Spleen (tissue), 11 donors: ENCODE measurements at regions not wholly inside any gene's neighbourhood (a gene's known extent, or its start where the extent isn't known, plus 50 kb on each side); places are given as distances from the start of the nearest gene placed in this dataset.

Experiments
- DNase-seq: peaks from one replicate; pipeline ENCODE4 v3.0.0-alpha.2; 2020
- H3K27ac ChIP-seq, 8 donors: fragments of 200-600 bp; sonication (generic) in 7 of 8; 1 replicate in 4 of 8; 2 replicates in 4 of 8; pipeline versions ENCODE4 v1.5.0 to v1.8.0; 2016 to 2021; ENCODE audit warnings: inconsistent platforms in 4 of 8, mild to moderate bottlenecking in 4 of 8, moderate library complexity in 1 of 8
- H3K27me3 ChIP-seq, 7 donors: fragments of 200-600 bp; sonication (generic) in 6 of 7; replicated peaks in 1 of 7; 1 replicate in 4 of 7; 2 replicates in 3 of 7; pipeline versions ENCODE4 v1.5.0 to v1.8.0; 2016 to 2021; ENCODE audit warnings: inconsistent platforms in 3 of 7, mild to moderate bottlenecking in 1 of 7
- H3K36me3 ChIP-seq, 6 donors: fragments of 200-600 bp; sonication (generic) in 5 of 6; 1 replicate in 4 of 6; 2 replicates in 2 of 6; pipeline versions ENCODE4 v1.5.0 to v1.8.0; 2016 to 2021; ENCODE audit warnings: inconsistent platforms in 2 of 6
- H3K4me1 ChIP-seq, 6 donors: fragments of 200-600 bp; sonication (generic) in 5 of 6; 1 replicate in 3 of 6; 2 replicates in 3 of 6; pipeline versions ENCODE4 v1.5.0 to v1.8.0; 2016 to 2021; ENCODE audit warnings: inconsistent platforms in 3 of 6
- H3K4me3 ChIP-seq, 8 donors: fragments of 200-600 bp; sonication (generic) in 7 of 8; 1 replicate in 4 of 8; 2 replicates in 4 of 8; pipeline versions ENCODE4 v1.5.0 to v1.8.0; 2016 to 2021; ENCODE audit warnings: inconsistent platforms in 4 of 8, mild to moderate bottlenecking in 4 of 8, moderate library complexity in 2 of 8
- H3K9me3 ChIP-seq, 8 donors: fragments of 200-600 bp; sonication (generic) in 7 of 8; 1 replicate in 4 of 8; 2 replicates in 4 of 8; pipeline versions ENCODE4 v1.5.0 to v1.8.0; 2016 to 2021; ENCODE audit warnings: inconsistent platforms in 4 of 8
- POLR2A ChIP-seq, 3 donors: fragments of 450-650 bp; IDR thresholded peaks; one replicate each; pipeline ENCODE4 v1.5.1; 2017; ENCODE audit warnings: antibody characterized with exemption in 3 of 3, mild to moderate bottlenecking in 1 of 3
- POLR2AphosphoS5 ChIP-seq, 3 donors: sonication (generic); formaldehyde crosslinking; IDR thresholded peaks; one replicate each; pipeline ENCODE4 v1.5.1; 2017; ENCODE audit warnings: antibody characterized with exemption in 3 of 3
- WGBS, 5 donors: extraction: QIAGEN DNeasy Blood & Tissue Kit in 3 of 5; methylation state at CpG; one replicate each; pipeline versions ENCODE4 v1.1.5 to v1.1.7; 2013 to 2018; 5-methylcytosine and 5-hydroxymethylcytosine counted together
- intact Hi-C: fragments of 100-400 bp; cut with DNase I; formaldehyde crosslinking; loops from one replicate; pipeline ENCODE4 v1.15.0; 2023; ENCODE audit warnings: low total_unique reads
- TF ChIP-seq, protein P1 (sequence below), 11 experiments: fragments of 200-600 bp in 7 of 11; fragments of 450-650 bp in 4 of 11; sonication (generic) in 4 of 11; IDR thresholded peaks in 8 of 11; conservative IDR thresholded peaks in 3 of 11; 1 replicate in 7 of 11; 2 replicates in 4 of 11; pipeline versions ENCODE4 v1.4.0 to v1.8.0; 2016 to 2021; ENCODE audit warnings: antibody characterized with exemption in 11 of 11, inconsistent platforms in 4 of 11, mild to moderate bottlenecking in 1 of 11
- donor health status: healthy with polysubstance abuse.
- donor health status: DM: no; HTN: no; CAD: no; lungs with moderate emphysema.
- donor health status: DM: no; HTN: no; CAD: no.
- donor health status: Bipolar disorder and iron deficiency.
- donor health status: healthy.
- donor health status: DM: no; HTN: no; CAD: no.
- donor health status: DM: yes; HTN: yes; CAD: no.

DNA sequence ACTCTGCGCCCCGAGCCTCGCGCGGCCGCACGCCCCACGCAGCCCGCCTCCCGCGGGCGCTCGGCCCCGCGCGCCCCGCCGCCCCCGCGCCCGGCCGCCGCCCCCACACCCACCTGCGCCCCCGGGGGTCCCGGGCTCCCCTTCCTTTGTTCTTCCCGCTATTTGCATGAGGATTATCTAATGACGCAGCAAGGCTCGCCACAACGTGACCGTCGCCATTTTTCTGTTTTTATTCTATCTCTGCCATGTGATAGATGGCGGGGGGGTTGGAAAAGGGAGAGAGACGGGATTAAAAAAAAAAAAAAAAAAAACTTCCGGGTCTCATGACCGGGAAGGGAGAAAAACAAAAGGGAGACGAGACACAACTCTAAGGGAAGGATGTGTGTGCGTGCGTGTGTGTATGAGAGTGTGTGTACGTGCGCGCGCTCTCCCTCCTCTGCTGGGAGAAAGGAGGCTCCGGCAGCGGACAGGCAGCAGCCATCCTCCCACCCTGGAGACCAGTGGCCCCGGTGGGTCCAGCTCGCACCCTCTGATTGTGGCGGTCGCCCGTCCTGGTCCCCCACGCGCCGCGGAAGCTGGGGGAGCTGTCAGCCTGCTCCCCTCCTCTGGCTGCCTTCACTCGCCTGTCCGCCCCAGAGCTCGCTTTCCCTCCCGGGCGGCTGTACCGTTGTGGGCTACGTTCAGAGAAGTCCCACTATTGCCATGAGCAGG, 80.4 kb upstream of the AK4 start:
- peak overlapping the region; percentile 60 to 90 (median 74) for H3K4me3 ChIP-seq
- no peaks in the 10 kb centered on the region for H3K36me3 ChIP-seq
- WGBS, 5 donors: 0 to 1% (median 0%) methylated on average over 34 to 61 of the region's 61 CpGs
- no peaks in the 10 kb centered on the region for H3K27me3 ChIP-seq
- peak; percentile 92 for DNase-seq
- peaks cover 17 to 58% (median 45%) of the 10 kb centered on the region in 6 donors for H3K4me1 ChIP-seq
- H3K27ac ChIP-seq: peak overlapping the region; percentile 98 to 100 (median 100)
- no peaks in the 10 kb centered on the region for H3K9me3 ChIP-seq
- intact Hi-C loops: no loop called here
- peak; percentile 83 to 87 (median 85) for TF ChIP-seq POLR2AphosphoS5 (IDR thresholded peaks at IDR 0.05)
- peak in 1 of 3 donors; percentile 72 for TF ChIP-seq POLR2A (IDR thresholded peaks at IDR 0.05)
- TF ChIP-seq, protein P1, sequence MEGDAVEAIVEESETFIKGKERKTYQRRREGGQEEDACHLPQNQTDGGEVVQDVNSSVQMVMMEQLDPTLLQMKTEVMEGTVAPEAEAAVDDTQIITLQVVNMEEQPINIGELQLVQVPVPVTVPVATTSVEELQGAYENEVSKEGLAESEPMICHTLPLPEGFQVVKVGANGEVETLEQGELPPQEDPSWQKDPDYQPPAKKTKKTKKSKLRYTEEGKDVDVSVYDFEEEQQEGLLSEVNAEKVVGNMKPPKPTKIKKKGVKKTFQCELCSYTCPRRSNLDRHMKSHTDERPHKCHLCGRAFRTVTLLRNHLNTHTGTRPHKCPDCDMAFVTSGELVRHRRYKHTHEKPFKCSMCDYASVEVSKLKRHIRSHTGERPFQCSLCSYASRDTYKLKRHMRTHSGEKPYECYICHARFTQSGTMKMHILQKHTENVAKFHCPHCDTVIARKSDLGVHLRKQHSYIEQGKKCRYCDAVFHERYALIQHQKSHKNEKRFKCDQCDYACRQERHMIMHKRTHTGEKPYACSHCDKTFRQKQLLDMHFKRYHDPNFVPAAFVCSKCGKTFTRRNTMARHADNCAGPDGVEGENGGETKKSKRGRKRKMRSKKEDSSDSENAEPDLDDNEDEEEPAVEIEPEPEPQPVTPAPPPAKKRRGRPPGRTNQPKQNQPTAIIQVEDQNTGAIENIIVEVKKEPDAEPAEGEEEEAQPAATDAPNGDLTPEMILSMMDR (IDR thresholded peaks at IDR 0.05 in 8 of 11, conservative IDR thresholded peaks at IDR 0.05 in 3 of 11): no peak

DNA sequence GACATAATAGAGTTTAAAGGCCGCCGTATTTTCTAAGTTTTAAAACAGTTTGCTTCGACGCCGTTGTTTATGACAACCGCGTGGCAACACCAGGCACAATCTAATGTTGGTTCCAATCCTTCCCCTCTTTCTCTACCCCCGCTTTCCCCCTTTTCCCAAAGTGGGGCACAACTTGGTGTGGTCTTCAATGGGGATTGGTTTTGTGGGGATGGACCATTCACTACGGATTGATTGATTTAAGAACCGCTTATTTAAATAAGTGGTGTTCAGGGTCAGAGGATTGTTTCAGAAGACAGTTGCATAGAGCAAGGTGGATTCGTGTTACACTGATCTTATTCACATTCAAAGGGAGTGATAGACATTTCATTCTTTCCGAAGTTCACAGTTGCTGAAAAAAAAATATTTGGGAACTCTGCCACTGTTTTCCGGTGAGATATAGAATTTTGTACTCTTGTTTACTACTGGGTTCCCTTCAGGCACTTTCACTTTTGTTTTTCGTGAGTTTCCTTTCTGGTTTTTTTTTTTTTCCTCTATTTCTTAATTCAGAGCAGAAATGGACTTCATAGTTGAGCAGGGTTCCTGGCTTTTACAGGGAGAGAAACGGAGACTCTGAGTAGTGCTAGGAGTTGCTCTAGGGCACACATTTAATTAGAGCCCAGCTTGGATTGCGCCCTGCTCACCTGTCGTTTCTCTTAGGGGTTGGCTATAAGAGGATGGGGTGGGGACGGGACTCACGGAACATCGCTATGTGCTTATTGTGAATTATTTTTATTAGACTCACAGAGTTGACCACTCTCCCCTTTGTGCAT, 79.6 kb upstream of the AK4 start:
- no peak for DNase-seq
- peak overlapping the region; percentile 60 to 90 (median 74) for H3K4me3 ChIP-seq
- intact Hi-C loops: no loop called here
- H3K9me3 ChIP-seq: no peaks in the 10 kb centered on the region
- peak overlapping the region; percentile 98 to 100 (median 100) for H3K27ac ChIP-seq
- no peaks in the 10 kb centered on the region for H3K36me3 ChIP-seq
- H3K4me1 ChIP-seq: peaks cover 17 to 51% (median 37%) of the 10 kb centered on the region in 6 donors
- TF ChIP-seq, protein P1 (IDR thresholded peaks at IDR 0.05 in 8 of 11, conservative IDR thresholded peaks at IDR 0.05 in 3 of 11): no peak
- no peaks in the 10 kb centered on the region for H3K27me3 ChIP-seq
- 1% methylated on average over 20 of the region's 20 CpGs for WGBS, 5 donors

DNA sequence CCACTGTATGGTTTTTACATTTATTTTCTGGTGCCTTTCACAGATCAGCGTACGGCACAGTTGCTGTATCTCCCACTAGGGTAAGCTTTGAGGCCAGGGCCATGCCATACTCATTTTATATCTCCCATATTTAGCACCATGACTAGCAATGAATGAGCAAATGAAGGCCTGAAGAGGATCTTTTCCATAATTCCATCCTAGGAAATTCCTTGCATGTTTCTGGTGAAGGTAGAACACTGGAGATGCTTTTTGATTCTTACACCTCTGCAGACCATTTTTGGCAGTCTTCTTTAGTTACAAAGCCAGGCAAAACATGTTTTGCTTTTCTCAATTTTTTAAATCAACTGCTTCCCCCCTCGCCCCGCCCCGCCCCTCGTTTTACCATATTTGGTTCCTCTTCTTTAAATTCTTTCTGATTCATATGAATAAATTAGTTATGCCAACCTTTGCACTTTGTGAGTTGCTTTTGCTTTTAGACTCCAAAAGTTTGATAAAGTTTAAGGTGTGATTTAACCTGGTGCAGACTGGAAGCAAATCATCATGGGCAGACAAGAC, 78.9 kb upstream of the AK4 start:
- peak; percentile 83 for DNase-seq
- H3K4me3 ChIP-seq: peak overlapping the region; percentile 60 to 90 (median 74)
- no peaks in the 10 kb centered on the region for H3K36me3 ChIP-seq
- peak overlapping the region; percentile 98 to 100 (median 100) for H3K27ac ChIP-seq
- intact Hi-C loops: no loop called here
- H3K9me3 ChIP-seq: no peaks in the 10 kb centered on the region
- H3K4me1 ChIP-seq: peaks cover 15 to 44% (median 30%) of the 10 kb centered on the region in 6 donors
- H3K27me3 ChIP-seq: no peaks in the 10 kb centered on the region
- 22 to 34% (median 29%) methylated on average over 6 of the region's 6 CpGs for WGBS, 5 donors
- TF ChIP-seq POLR2A (IDR thresholded peaks at IDR 0.05) (no peak), POLR2AphosphoS5 (IDR thresholded peaks at IDR 0.05) (no peak)
- TF ChIP-seq, protein P1 (IDR thresholded peaks at IDR 0.05 in 8 of 11, conservative IDR thresholded peaks at IDR 0.05 in 3 of 11): no peak

DNA sequence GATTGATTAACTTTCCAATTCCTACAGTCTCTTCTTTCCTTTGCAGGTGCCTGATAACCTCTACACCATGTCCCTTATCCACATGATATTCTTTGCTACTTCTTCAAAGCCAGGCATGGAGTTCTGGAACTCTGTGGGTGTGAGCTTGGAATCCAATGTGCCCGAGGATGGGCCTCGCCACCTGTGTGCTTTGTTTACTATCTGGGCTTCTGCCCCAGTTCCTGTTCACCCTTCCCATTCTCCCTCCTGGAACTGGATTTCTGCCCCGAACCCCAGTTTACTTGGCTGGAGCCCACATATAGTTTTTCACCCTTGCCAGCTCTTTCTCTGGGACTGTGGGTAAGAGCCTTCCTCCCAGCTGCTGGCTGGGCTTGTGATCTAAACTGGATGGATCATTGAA, 75.2 kb upstream of the AK4 start:
- Histone ChIP-seq H3K4me3 (no peak overlapping the region), H3K36me3 (no peaks in the 10 kb centered on the region), H3K27ac (no peak overlapping the region), H3K4me1 (peaks cover 0 to 29% (median 10%) of the 10 kb centered on the region in 6 donors), H3K9me3 (no peaks in the 10 kb centered on the region), H3K27me3 (no peaks in the 10 kb centered on the region)
- TF ChIP-seq, protein P1 (IDR thresholded peaks at IDR 0.05 in 8 of 11, conservative IDR thresholded peaks at IDR 0.05 in 3 of 11): no peak
- WGBS, 5 donors: 90 to 99% (median 95%) methylated on average over 3 of the region's 3 CpGs
- DNase-seq: no peak
- intact Hi-C loops: no loop called here
